GM19452 (cell line): ENCODE measurements at regions not wholly inside any gene's neighbourhood (a gene's known extent, or its start where the extent isn't known, plus 50 kb on each side); places are given as distances from the start of the nearest gene placed in this dataset.
"Not testable (repeated sequence)": the region's sequence is repeated elsewhere in the genome, so short reads cannot be mapped to it uniquely, and the experiment has no call there.

Experiments
- ATAC-seq: cut with Tn5 transposase; IDR thresholded peaks from one replicate; pipeline ENCODE4 v1.9.1; 2021; ENCODE audit not compliant: unreplicated experiment

- no peak for ATAC-seq
Measured at GRCh38 chr4:188717661-188718060, 578.4 kb downstream of the TRIML1 start.

- ATAC-seq = no peak
Measured at GRCh38 chr4:188719794-188720193, 580.6 kb downstream of the TRIML1 start.

- ATAC-seq = no peak
Measured at GRCh38 chr4:188722911-188723310, 583.7 kb downstream of the TRIML1 start.

- no peak for ATAC-seq
Measured at GRCh38 chr4:188727746-188728145, 588.5 kb downstream of the TRIML1 start.

- ATAC-seq = no peak
Measured at GRCh38 chr4:188728359-188728758, 589.1 kb downstream of the TRIML1 start.

GRCh38 chr4:188732131-188732530 is 592.9 kb downstream of the TRIML1 start:
- ATAC-seq = no peak

GRCh38 chr4:188735082-188735481 is 595.8 kb downstream of the TRIML1 start:
- ATAC-seq = no peak

- no peak for ATAC-seq
Measured at GRCh38 chr4:188737251-188738002, 598.2 kb downstream of the TRIML1 start.

GRCh38 chr4:188738290-188738689 is 599.0 kb downstream of the TRIML1 start:
- ATAC-seq = not testable (repeated sequence)

GRCh38 chr4:188740172-188740571 is 600.9 kb downstream of the TRIML1 start:
- not testable (repeated sequence) for ATAC-seq

- not testable (repeated sequence) for ATAC-seq
Measured at GRCh38 chr4:188740791-188741190, 601.5 kb downstream of the TRIML1 start.

GRCh38 chr4:188754372-188755002 is 615.2 kb downstream of the TRIML1 start:
- no peak for ATAC-seq

GRCh38 chr4:188767496-188767895 is 628.3 kb downstream of the TRIML1 start:
- ATAC-seq = no peak

- ATAC-seq = no peak
Measured at GRCh38 chr4:188778905-188779304, 639.7 kb downstream of the TRIML1 start.

- ATAC-seq = no peak
Measured at GRCh38 chr4:188779581-188779980, 640.3 kb downstream of the TRIML1 start.

GRCh38 chr4:188780028-188780427 is 640.8 kb downstream of the TRIML1 start:
- ATAC-seq = no peak

- ATAC-seq = no peak
Measured at GRCh38 chr4:188780686-188781085, 641.4 kb downstream of the TRIML1 start.

- ATAC-seq = no peak
Measured at GRCh38 chr4:188781655-188782054, 642.4 kb downstream of the TRIML1 start.

GRCh38 chr4:188783175-188783574 is 643.9 kb downstream of the TRIML1 start:
- ATAC-seq = no peak

GRCh38 chr4:188783606-188784160 is 644.4 kb downstream of the TRIML1 start:
- ATAC-seq = no peak

- ATAC-seq = not testable (repeated sequence)
Measured at GRCh38 chr4:188796600-188796999, 657.4 kb downstream of the TRIML1 start.

GRCh38 chr4:188797011-188797410 is 657.8 kb downstream of the TRIML1 start:
- not testable (repeated sequence) for ATAC-seq
